Activated T-helper 1 cell treated with anti-CD3 and anti-CD28 coated beads, Interleukin-2, amount 50 U/mL, for 16 hours (primary cell): ENCODE measurements at regions not wholly inside any gene's neighbourhood (a gene's known extent, or its start where the extent isn't known, plus 50 kb on each side); places are given as distances from the start of the nearest gene placed in this dataset.

ENCODE experiments used
- DNase-seq, 2 donors: peaks; one replicate each; pipeline ENCODE4 v3.0.0-alpha.2; 2020; ENCODE audit warnings: low read depth in 1 of 2, low spot score in 1 of 2

GRCh38 chr4:19455196-19455595 lies 796.5 kb upstream of the SLIT2 start:
- DNase-seq = no peak

- no peak for DNase-seq
These were observed 813.5 kb upstream of the SLIT2 start for GRCh38 chr4:19438233-19438632.

DNA sequence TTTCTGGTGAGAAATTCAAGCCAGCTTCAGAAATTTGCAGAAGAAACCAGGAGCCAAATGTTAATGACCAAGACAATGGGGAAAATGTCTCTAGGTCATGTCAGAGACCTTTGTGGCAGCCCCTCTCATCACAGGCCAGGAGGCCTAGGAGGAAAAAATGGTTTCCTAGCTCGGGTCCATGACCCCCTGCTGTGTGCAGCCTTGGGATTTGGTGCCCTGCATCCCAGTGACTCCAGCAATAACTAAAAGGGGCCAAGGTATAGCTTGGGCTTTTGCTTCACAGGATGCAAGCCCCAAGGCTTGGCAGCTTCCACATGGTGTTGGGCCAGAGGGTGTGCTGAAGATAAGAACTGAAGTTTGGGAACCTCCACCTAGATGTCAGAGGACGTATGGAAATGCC lies 814.7 kb upstream of the SLIT2 start:
- no peak for DNase-seq

DNA sequence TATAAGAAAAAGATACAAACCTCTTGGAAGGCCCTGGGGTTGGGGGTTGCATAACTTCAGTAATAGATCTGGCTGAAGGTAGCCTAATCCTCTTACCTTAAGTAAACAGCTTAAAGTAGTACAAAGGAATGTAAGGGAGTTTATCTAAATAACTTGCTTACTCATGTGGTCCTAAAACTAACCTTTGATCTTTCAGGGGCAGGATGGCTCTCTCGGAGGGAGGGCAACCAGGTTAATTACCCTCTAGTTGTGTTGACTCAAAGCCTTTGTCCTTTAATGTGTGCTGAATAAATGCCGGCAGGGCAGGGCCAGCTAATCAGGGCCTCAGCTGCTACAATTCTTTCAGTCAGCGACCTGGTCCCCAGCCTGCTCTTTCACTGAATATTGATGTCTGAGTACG lies 822.0 kb upstream of the SLIT2 start:
- DNase-seq = no peak

GRCh38 chr4:19425146-19425545 lies 826.6 kb upstream of the SLIT2 start:
- no peak for DNase-seq

DNA sequence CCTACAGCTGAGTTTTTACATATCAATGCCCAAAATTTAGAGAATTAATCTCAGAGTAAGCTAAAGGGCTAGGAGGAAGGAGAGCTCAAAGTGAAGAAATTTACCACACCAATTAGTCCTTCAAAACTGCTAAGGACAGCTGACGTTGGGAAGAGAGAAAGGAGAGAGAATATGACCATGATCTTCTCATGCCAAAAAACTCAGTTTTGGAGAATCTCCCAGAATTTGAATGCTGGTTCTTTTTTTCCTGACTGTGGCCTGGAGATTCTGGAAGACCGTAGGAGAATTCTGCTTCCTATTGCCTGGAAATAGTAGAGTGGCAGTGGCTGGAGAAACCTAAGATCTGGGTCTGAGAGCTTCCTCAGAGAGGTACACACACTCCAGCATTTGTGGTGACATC lies 834.4 kb upstream of the SLIT2 start:
- no peak for DNase-seq

DNA sequence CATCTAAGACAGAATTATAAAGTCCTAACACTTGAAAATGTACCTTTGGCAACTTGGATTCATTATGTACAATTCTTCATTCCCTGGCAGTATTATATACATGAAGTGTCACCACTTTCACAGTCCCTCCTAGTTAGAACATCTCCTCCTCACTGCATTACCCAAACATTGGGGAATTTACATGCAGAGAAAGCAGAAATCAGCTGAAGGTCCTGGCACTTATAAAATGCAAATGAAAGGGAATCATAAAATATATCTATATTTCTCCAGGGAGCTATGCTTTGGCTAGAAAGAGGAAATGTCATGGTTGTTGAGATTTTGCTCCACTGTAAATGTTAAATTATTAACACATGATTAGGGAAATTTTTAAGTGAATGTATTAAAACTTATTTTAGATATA lies 835.6 kb upstream of the SLIT2 start:
- no peak for DNase-seq

DNA sequence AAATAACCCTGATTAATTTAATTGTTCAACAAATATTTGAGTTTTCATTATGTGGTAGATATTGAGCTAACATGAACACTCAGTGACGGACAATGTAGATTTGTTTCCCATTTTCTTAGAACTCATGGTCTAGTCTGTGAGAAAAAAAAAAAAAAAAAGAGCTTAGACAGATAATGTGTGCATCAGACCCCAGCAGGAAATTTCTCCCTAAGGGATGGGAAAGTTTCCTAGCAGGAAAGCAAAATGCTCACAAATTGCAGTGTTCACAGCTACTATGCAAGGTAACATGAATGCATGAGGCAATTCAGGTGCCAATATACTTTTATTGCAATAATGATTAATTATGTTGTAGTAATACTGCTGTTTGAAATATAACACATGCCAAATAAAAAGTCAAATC lies 843.2 kb upstream of the SLIT2 start:
- no peak for DNase-seq

- DNase-seq = no peak
These were observed 844.9 kb upstream of the SLIT2 start for GRCh38 chr4:19406789-19407188.

- no peak for DNase-seq
These were observed 847.8 kb upstream of the SLIT2 start for GRCh38 chr4:19403786-19404370.

GRCh38 chr4:19402581-19403065 lies 849.1 kb upstream of the SLIT2 start:
- no peak for DNase-seq

DNA sequence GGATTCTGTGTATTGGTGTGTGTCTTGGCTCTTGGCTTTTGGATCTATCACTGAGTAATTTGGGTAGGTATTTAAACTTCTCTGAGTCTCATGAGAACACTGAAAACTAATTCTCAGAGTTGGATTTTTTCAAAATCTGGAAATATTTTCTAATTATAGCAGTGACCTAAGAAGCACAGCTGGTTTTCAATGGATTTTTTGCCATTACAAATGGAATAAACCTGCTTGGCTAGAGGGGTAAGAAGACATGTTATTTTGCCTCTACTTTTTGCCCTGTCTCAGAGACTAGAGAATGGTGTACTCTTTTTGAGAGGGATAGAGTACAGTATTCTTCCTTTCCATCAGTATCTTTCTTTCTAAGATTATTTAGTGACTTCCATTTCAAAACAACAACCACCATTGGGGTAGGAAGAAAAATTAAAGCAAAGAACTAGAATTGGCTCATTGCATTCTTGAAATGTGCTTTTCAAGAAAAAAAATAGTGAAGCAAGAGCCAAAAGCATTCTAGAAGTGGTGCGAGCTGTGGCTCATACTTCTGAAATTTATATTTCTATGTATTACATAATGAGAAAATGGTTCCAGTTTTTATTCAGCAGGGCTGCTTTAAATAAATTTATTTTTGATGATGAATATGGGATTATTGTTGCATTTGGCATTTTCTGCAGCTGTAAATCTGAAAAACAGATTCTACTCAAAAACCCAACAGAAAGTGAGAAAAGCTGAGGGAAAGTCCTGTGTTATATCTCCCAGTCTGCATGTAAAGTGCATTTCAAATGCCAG lies 850.2 kb upstream of the SLIT2 start:
- DNase-seq = no peak

- no peak for DNase-seq
These were observed 850.9 kb upstream of the SLIT2 start for GRCh38 chr4:19400820-19401219.

- DNase-seq = no peak
These were observed 852.7 kb upstream of the SLIT2 start for GRCh38 chr4:19399001-19399400.

- DNase-seq = no peak
These were observed 864.9 kb upstream of the SLIT2 start for GRCh38 chr4:19386786-19387185.

DNA sequence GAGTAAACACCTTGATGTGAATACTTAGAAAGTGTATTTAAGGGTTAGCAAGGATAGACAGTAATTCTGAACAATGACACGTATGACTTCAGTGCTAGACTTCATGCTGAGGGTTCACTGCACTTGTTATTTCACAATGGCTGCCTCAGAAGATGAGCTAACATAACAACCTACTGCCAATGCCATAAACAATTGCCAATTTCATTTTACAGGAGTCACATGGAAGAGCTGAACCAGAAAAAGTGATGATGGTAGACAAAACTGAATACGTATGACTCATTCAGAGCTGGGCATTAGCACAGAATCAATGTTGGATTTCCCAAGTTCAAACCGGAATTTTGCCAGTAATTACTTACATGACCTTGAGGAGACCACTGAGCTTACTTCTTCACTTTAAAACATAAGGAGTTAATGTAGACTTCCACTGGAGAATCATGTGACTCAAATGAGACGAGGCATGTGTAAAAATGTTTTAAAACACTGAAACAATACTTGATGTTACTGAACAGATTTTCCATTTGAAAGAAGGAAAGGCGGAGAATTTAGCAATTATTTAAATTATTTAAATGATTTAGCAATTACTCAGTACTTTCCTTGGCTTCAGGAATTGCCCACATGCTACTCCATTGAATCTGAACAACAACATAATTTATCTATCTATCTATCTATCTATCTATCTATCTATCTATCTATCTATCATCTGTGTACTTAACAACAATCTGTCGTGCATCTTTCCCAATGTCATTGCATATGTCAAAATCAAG lies 868.5 kb upstream of the SLIT2 start:
- no peak for DNase-seq

DNA sequence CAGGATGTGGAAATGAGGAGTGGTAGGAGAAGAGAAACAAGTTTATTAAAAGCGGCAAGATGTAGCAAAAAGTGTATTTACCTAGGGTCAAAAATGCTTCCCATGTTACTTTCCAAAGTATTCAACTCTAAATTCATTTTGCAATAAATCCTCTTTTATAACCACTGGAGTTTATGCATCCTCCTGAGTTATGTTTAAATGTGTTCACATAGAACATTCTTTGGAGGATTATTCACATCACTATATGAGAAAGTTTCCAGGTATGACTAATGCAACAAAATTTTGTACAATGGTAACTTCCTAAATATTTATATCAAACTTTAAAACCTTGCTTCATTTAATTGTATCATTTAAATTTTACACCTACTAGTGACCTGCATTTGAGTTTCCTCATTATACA lies 870.6 kb upstream of the SLIT2 start:
- DNase-seq = no peak

DNA sequence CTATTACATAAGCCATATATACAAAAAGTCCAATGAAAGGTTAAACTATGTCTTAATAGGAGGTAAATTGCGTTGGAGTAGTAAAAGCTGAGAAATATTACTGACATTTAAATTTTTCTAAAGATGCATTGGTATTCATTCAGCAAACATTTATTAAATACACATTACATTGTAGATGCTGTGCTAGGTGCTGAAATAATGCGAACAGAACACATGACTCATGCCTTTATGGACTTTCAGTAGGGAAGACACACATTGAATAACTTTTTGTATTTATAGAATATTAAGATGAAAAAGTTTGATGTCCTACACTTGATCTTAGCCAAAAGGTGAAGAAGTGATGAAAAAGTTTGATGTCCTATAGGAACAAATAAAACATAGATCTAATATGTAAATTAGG lies 871.1 kb upstream of the SLIT2 start:
- no peak for DNase-seq

DNA sequence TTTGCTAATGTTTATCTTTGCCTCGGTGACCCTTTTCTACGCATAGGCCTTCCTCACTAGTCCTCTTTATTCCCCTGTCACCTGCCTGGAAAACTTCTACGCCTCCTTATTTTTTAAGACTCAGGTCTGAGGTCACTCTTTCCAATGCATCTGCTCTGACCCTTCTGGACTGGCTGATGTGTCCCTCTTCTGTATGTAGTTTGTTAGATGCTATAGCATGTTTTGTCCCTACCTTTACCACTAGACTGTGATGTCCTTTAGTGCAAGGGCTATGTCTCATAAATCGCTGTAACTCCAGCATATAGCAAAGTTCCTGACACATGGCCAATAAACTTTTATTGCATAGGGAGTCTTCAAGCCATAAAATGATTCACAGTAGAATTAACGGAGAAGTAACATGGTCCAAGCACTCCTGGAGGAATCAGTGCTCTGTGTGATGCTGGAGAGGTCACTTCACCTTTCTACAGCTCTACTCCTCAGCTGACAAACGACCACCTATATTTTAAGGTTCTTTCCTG lies 872.5 kb upstream of the SLIT2 start:
- DNase-seq = no peak

DNA sequence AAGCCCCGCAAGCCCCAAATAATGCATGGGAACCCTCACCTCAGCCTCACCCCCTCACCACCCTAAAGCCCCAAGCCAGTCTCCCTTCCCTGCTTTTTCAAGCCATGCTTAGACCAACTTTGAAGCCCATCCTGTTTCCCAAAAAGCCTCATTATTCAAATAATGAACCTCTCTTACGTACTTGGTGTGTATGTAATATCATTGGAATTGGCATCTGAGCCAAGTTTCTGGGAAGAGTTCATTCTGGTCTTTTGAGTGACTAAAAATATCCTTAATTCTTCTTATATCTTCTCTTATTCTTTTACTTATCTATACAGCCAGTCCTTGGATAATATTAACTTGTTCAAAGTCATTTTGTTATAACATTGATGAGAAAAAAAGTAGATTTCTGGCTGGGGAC lies 875.8 kb upstream of the SLIT2 start:
- DNase-seq = no peak

DNA sequence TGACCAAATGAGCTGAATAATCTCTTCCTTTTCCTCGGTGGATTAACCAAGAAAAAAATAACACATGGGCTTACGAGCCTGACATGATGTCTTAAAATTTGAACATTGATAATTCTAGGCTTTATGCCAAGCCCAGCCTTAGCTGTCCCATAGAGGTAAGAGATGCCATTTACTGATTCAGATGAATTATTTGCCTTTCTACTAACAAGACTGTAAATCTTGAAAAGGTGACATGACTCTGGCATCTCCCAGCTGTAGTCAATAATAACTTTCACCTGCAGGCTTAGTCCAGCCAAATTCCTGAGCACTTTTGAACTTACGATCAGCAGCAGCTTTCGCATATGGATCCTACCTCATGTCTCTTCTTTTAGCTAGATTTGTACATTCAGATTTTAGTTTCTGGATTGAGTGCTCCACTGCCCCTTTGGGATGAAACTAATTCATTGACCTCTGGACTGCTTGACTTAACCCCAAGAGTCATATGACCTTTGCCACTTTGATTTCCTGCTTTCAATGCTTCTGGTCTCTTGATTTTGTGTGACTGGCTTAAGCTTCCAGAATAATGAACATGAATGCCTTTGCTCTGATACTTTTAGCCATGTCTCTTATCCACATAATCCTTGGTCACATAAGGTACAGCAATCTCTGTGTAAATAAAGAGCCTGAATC lies 876.4 kb upstream of the SLIT2 start:
- DNase-seq = no peak
